Epithelial cell of proximal tubule (primary cell): ENCODE measurements at regions not wholly inside any gene's neighbourhood (a gene's known extent, or its start where the extent isn't known, plus 50 kb on each side); places are given as distances from the start of the nearest gene placed in this dataset.

ENCODE experiments used
- DNase-seq: peaks from one replicate; pipeline ENCODE4 v3.0.0-alpha.2; 2011; ENCODE audit warnings: low read depth
- H3K4me3 ChIP-seq: 2 replicates; pipeline ENCODE4 v1.5.1; 2011; ENCODE audit warnings: low read depth, mild to moderate bottlenecking, low read length
- CTCF ChIP-seq: conservative IDR thresholded peaks from 2 replicates; pipeline ENCODE4 v1.5.1; 2012; ENCODE audit warnings: low read depth, mild to moderate bottlenecking, low read length

DNA sequence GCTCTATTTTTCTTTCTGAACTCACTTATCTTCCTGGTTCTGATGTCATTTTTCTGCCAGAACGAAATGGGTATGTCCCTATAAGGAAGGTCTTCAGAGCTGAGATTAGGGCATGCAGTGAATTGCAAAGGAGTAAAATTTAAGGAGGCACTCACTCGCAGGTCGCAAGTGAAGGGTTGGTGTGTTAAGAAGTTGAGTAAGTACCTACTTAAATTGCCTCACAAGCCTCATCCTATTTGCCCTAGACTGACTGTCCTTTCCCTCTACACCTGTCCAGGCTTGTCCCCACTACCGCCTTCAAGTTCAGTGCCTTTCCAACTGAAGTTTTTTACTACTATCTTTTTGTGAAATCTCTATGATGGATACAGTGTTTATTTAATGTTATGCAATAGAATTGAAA is 191.5 kb downstream of the AHR start:
- no peak for TF ChIP-seq CTCF
- no peak for DNase-seq
- H3K4me3 ChIP-seq = no peak overlapping the region

- no peak for DNase-seq
- no peak overlapping the region for H3K4me3 ChIP-seq
- TF ChIP-seq CTCF = no peak
Measured at GRCh38 chr7:17490825-17491224, 192.4 kb downstream of the AHR start.

DNA sequence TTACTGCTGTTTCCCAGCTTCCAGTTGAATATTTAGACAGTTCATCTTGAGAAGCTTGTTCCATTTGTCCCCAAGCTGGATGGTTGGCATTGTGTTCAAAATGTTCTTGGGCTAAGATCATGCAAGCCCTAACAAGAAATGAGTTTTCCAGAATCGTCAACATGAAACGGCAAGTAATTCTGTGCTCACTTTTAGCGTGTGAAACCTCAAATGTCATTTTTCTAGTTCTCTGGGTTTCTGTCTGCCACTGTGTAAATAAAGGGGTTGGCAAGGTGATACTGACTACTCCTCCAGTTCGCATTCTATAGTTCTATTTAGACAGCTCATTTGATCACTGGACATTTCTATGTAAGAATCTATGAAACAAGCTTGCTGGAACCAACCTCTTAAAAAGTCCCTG is 194.0 kb downstream of the AHR start:
- no peak overlapping the region for H3K4me3 ChIP-seq
- no peak for TF ChIP-seq CTCF
- no peak for DNase-seq

GRCh38 chr7:17493446-17493845 is 195.0 kb downstream of the AHR start:
- no peak for DNase-seq
- TF ChIP-seq CTCF = no peak
- no peak overlapping the region for H3K4me3 ChIP-seq

GRCh38 chr7:17495655-17496394 is 197.4 kb downstream of the AHR start:
- no peak overlapping the region for H3K4me3 ChIP-seq
- TF ChIP-seq CTCF = no peak
- DNase-seq = no peak

GRCh38 chr7:17497136-17497535 is 198.7 kb downstream of the AHR start:
- DNase-seq = no peak
- TF ChIP-seq CTCF = no peak

DNA sequence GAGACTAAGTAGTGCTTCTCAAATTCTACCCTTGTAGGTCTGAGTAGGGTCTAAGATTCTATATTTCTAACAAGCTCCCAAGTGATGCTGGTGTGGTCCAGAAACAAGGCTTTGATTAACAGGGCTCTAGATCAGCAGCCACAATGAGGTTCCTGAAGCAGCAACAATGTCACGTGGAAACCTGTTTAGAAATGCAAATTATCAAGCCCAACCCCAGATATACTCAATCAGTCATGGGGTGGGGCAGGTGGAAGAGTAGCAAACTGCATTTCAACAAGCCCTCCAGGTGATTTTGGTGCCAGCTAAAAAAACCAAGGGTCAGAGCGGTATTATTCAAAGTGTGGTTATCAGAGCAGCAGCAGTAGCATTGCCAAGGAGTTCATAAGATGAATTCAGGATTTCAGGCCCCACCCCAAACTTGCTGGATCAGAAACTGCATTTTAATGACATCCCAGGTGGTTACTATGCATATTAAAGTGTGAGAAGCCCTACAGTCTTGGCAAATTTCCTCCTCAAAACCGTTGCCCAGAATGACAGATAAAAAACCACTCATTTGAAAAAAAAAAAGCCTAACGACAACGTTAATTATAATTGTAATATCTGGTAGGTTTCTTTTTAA is 199.2 kb downstream of the AHR start:
- TF ChIP-seq CTCF = no peak
- DNase-seq = no peak
- no peak overlapping the region for H3K4me3 ChIP-seq

More at GRCh38 chr7:17497136-17497535, 198.7 kb downstream of the AHR start:
- no peak overlapping the region for H3K4me3 ChIP-seq
